Heart left ventricle (tissue), 16 donors: ENCODE measurements at regions not wholly inside any gene's neighbourhood (a gene's known extent, or its start where the extent isn't known, plus 50 kb on each side); places are given as distances from the start of the nearest gene placed in this dataset.

Experiments
- ATAC-seq, 4 donors: fragments of 200-7000 bp; cut with Tn5 transposase; one replicate each; pipeline ENCODE4 v1.9.1; 2020 to 2022; ENCODE audit warnings: moderate library complexity in 4 of 4, mild to moderate bottlenecking in 3 of 4, moderate number of reproducible peaks in 1 of 4
- DNase-seq, 5 donors: peaks; one replicate each; pipeline ENCODE4 v3.0.0-alpha.2; 2020
- H3K27ac ChIP-seq, 12 donors: fragments of 200-600 bp; sonication (generic) in 4 of 12; one replicate each; pipeline versions ENCODE4 v1.5.0 to v1.8.0; 2016 to 2022; ENCODE audit warnings: mild to moderate bottlenecking in 2 of 12
- H3K27me3 ChIP-seq, 9 donors: fragments of 200-600 bp; sonication (generic) in 2 of 9; one replicate each; pipeline versions ENCODE4 v1.5.1 to v1.8.0; 2016 to 2022; ENCODE audit warnings: mild to moderate bottlenecking in 3 of 9
- H3K36me3 ChIP-seq, 9 donors: fragments of 200-600 bp; sonication (generic) in 2 of 9; one replicate each; pipeline versions ENCODE4 v1.5.0 to v1.8.0; 2018 to 2022; ENCODE audit warnings: mild to moderate bottlenecking in 2 of 9
- H3K4me1 ChIP-seq, 12 donors: fragments of 200-600 bp; sonication (generic) in 4 of 12; one replicate each; pipeline versions ENCODE4 v1.5.0 to v1.8.0; 2016 to 2022; ENCODE audit warnings: mild to moderate bottlenecking in 3 of 12
- H3K4me3 ChIP-seq, 12 donors: fragments of 200-600 bp; sonication (generic) in 4 of 12; one replicate each; pipeline versions ENCODE4 v1.5.0 to v1.8.0; 2017 to 2022; ENCODE audit warnings: mild to moderate bottlenecking in 9 of 12, moderate library complexity in 4 of 12
- H3K9me3 ChIP-seq, 12 donors: fragments of 200-600 bp; sonication (generic) in 4 of 12; one replicate each; pipeline versions ENCODE4 v1.5.0 to v1.8.0; 2016 to 2022; ENCODE audit warnings: mild to moderate bottlenecking in 1 of 12
- POLR2A ChIP-seq, 2 donors: fragments of 450-650 bp; IDR thresholded peaks; one replicate each; pipeline ENCODE4 v1.6.1; 2017; ENCODE audit warnings: antibody characterized with exemption in 2 of 2, mild to moderate bottlenecking in 2 of 2, moderate library complexity in 2 of 2
- WGBS, 4 donors: extraction: QIAGEN DNeasy Blood & Tissue Kit in 2 of 4; methylation state at CpG; one replicate each; pipeline versions ENCODE4 v1.1.5 to v1.1.7; 2013 to 2018; 5-methylcytosine and 5-hydroxymethylcytosine counted together
- intact Hi-C, 10 donors: fragments of 100-400 bp; cut with DNase I; formaldehyde crosslinking; loops; one replicate each; pipeline versions ENCODE4 v1.11.1 to v1.14.2; 2022
- TF ChIP-seq, protein P1 (sequence below), 12 donors: fragments of 200-600 bp; sonication (generic) in 4 of 12; IDR thresholded peaks; one replicate each; pipeline versions ENCODE4 v1.5.0 to v1.8.0; 2018 to 2022; ENCODE audit warnings: antibody characterized with exemption in 12 of 12, mild to moderate bottlenecking in 5 of 12
- donor health status: ischemic (EF 13 %, LVEDD 7.1; RV severe dilation, severe dysfunction).
- donor health status: healthy with polysubstance abuse.
- donor health status: DM: no; HTN: yes; CAD: no.
- donor health status: DM: no; HTN: no; CAD: no.
- donor health status: ischemic (EF 25% LVEDD 6.9; RV normal size, moderate dysfunction).
- donor health status: ischemic (EF 25% LVEDD 5.7; RV mildly dilated, moderate dysfunction).
- donor health status: healthy.
- donor health status: DM: yes; HTN: yes; CAD: no.
- donor health status: ischemic (EF 35%, LVEDD 5.7; RV mildly dilated, moderate dysfunction).
- donor health status: nonischemic (EF 11% LVEDD 7.7; RV severe dilation, severe dysfunction).
- donor health status: DM: yes; HTN: yes; CAD: no.
- donor health status: PGD.
- donor health status: ischemic (EF 29% LVEDD 5.4; RV normal size, mild dysfunction).
- donor health status: nonischemic (EF 23%, LVEDD 6.1; RV moderate dilation, normal function).

DNA sequence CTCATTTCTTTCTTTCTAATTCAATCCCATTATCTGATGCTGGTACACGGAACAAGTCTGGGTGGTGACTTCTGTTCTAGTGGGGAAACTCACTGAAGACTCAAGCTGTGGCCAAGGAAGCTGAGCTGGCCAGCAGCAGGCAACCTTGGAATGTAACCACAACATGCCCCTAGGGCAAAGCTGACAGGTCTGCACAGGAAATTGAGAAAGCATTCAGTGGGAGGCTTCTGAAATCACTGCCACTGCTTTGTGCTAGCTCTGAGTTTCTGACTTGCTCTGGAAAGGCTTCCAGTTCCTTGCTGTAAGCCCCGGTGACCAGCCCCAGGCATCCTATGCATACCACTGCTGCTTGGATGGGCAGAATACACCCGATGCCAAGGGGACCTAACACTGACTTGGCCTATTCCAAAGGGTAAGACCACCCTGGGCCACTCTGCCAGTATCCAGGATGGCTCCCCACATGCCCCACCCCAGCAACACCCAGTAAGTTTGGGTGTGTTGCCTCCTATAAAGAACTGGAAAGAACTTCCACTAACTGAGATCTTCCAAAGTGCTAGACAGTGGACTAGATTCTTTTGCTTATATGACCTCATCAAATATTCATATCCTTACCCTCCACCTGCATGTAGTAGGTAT is 84.5 kb upstream of the CDKN3 start:
- no peaks in the 10 kb centered on the region for H3K36me3 ChIP-seq
- peaks cover 0 to 3% (median 0%) of the 10 kb centered on the region in 9 donors for H3K27me3 ChIP-seq
- H3K27ac ChIP-seq: peak overlapping the region in 1 of 12 donors; percentile 24
- intact Hi-C loops: no loop called here
- 67 to 81% (median 69%) methylated on average over 3 of the region's 3 CpGs for WGBS, 4 donors
- ATAC-seq: peak in 2 of 4 donors; percentile 63 to 82
- TF ChIP-seq POLR2A (IDR thresholded peaks at IDR 0.05): no peak
- TF ChIP-seq, protein P1, sequence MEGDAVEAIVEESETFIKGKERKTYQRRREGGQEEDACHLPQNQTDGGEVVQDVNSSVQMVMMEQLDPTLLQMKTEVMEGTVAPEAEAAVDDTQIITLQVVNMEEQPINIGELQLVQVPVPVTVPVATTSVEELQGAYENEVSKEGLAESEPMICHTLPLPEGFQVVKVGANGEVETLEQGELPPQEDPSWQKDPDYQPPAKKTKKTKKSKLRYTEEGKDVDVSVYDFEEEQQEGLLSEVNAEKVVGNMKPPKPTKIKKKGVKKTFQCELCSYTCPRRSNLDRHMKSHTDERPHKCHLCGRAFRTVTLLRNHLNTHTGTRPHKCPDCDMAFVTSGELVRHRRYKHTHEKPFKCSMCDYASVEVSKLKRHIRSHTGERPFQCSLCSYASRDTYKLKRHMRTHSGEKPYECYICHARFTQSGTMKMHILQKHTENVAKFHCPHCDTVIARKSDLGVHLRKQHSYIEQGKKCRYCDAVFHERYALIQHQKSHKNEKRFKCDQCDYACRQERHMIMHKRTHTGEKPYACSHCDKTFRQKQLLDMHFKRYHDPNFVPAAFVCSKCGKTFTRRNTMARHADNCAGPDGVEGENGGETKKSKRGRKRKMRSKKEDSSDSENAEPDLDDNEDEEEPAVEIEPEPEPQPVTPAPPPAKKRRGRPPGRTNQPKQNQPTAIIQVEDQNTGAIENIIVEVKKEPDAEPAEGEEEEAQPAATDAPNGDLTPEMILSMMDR (IDR thresholded peaks at IDR 0.05): no peak
- H3K4me1 ChIP-seq: peaks cover 0 to 10% (median 0%) of the 10 kb centered on the region in 12 donors
- H3K4me3 ChIP-seq: no peak overlapping the region
- H3K9me3 ChIP-seq: no peaks in the 10 kb centered on the region
- DNase-seq: peak in 1 of 5 donors; percentile 32

DNA sequence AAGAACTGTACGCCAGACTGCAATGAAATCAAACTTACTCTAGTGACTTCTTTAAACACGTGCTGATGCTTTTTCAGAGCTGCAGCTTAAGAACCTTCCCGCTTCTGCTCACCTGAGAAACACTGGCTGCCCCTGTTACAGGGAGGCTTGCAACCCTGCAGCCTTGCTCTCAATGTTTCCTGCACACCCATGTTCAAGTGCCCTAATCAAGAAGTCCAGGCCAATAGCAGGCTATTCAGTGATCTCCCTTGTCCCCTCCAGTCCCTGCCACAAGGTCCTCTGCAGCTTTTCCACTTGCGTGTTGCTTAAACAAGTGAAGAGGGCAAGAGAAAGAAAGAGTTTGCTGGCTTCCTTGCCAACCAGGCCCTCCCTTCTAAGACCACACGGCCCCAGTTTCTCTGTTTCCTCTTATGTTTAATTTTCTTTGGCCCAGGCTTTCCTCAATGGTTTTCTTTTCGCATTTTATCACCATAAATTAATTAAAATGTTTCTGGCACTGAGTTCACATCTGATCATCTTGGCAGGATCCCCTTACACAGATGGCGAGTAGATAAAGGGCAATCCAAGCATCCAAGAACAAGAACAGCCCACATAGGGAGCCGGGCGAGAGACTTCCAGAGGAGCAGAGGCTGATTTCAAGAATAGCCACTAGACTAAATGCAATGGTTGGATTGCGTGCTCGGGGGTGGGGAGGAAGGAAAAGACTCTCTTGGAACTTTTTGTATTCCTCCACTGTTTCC is 82.3 kb upstream of the CDKN3 start:
- no peaks in the 10 kb centered on the region for H3K36me3 ChIP-seq
- peaks cover 0 to 10% (median 0%) of the 10 kb centered on the region in 12 donors for H3K4me1 ChIP-seq
- intact Hi-C loops: no loop called here
- ATAC-seq: no peak
- H3K9me3 ChIP-seq: no peaks in the 10 kb centered on the region
- peaks cover 0 to 3% (median 0%) of the 10 kb centered on the region in 9 donors for H3K27me3 ChIP-seq
- H3K27ac ChIP-seq: peak overlapping the region in 1 of 12 donors; percentile 4
- no peak for TF ChIP-seq POLR2A (IDR thresholded peaks at IDR 0.05)
- TF ChIP-seq, protein P1 (IDR thresholded peaks at IDR 0.05): no peak
- WGBS, 4 donors: 74 to 83% (median 77%) methylated on average over 11 of the region's 11 CpGs
- no peak overlapping the region for H3K4me3 ChIP-seq
- no peak for DNase-seq

DNA sequence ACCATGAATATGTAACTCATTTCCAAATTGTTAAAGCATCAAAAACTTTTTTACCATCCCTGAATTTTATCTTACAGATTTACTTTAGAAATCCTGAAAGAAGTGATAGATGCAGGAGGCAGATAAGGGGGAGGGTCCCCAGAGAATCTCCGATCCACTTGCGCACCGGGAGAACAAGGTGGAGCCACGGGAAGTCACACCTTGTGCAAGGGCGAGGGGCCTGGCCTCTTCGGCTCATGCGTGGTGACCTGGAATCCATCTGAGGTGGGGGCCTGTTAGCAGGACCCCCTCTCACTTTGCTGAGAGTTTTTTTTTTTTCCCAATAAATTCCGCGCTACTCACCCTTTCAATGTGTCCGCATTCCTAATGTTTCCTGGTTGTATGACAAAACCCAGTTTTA is 80.2 kb upstream of the CDKN3 start:
- Histone ChIP-seq H3K4me3 (no peak overlapping the region), H3K9me3 (no peaks in the 10 kb centered on the region), H3K27me3 (peaks cover 0 to 3% (median 0%) of the 10 kb centered on the region in 9 donors), H3K36me3 (no peaks in the 10 kb centered on the region), H3K4me1 (peaks cover 0 to 10% (median 0%) of the 10 kb centered on the region in 12 donors), H3K27ac (no peak overlapping the region)
- ATAC-seq (no peak), DNase-seq (no peak)
- 85 to 94% (median 90%) methylated on average over 10 of the region's 10 CpGs for WGBS, 4 donors
- TF ChIP-seq, protein P1 (IDR thresholded peaks at IDR 0.05): no peak
- TF ChIP-seq POLR2A (IDR thresholded peaks at IDR 0.05): no peak
- intact Hi-C loops: no loop called here

DNA sequence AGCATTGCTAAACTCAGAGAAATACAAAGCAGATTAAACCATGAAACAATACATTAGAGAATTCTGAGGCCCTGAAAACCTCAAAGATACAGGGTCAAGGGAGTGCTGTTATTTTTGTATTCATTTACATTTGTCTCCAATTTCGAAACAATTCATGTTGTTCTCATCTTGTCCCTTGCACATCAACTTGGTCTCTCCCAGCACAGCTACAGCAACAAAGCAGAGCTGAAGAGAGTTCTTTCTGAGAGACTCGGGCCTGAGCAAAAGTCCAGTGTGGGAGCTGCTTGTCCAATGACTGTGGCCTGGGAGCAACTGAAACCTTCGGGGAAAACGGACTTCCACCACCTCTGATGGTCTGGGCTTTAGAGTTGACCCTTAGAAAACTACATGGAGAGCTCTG is 79.4 kb upstream of the CDKN3 start:
- Histone ChIP-seq H3K9me3 (no peaks in the 10 kb centered on the region), H3K36me3 (no peaks in the 10 kb centered on the region), H3K4me1 (peaks cover 0 to 7% (median 0%) of the 10 kb centered on the region in 12 donors), H3K4me3 (no peak overlapping the region), H3K27me3 (peaks cover 0 to 3% (median 0%) of the 10 kb centered on the region in 9 donors), H3K27ac (no peak overlapping the region)
- DNase-seq (no peak), ATAC-seq (no peak)
- TF ChIP-seq POLR2A (IDR thresholded peaks at IDR 0.05): no peak
- TF ChIP-seq, protein P1 (IDR thresholded peaks at IDR 0.05): no peak
- intact Hi-C loops: no loop called here
- 65 to 75% (median 70%) methylated on average over 4 of the region's 4 CpGs for WGBS, 4 donors
